Activated naive CD8-positive, alpha-beta T cell (primary cell): ENCODE measurements at regions not wholly inside any gene's neighbourhood (a gene's known extent, or its start where the extent isn't known, plus 50 kb on each side); places are given as distances from the start of the nearest gene placed in this dataset.
"Not testable (repeated sequence)": the region's sequence is repeated elsewhere in the genome, so short reads cannot be mapped to it uniquely, and the experiment has no call there.

Source experiments
- H3K27ac Mint-ChIP-seq: one replicate; pipeline ENCODE4 v1.8.0; 2021; ENCODE audit warnings: mixed read lengths
- H3K27me3 Mint-ChIP-seq: one replicate; pipeline ENCODE4 v1.8.0; 2021; ENCODE audit warnings: mixed read lengths
- H3K36me3 Mint-ChIP-seq: one replicate; pipeline ENCODE4 v1.8.0; 2021; ENCODE audit warnings: mixed read lengths
- H3K4me1 Mint-ChIP-seq: one replicate; pipeline ENCODE4 v1.8.0; 2021; ENCODE audit warnings: low read depth, mixed read lengths
- H3K4me3 Mint-ChIP-seq: one replicate; pipeline ENCODE4 v1.8.0; 2021; ENCODE audit warnings: mild to moderate bottlenecking, mixed read lengths
- H3K9me3 Mint-ChIP-seq: one replicate; pipeline ENCODE4 v1.8.0; 2021; ENCODE audit warnings: low read depth, mixed read lengths

GRCh38 chr6:167667204-167668018 is 159.3 kb upstream of the AFDN start:
- no peaks in the 10 kb centered on the region for H3K36me3 Mint-ChIP-seq
- H3K27ac Mint-ChIP-seq: no peak overlapping the region
- no peaks in the 10 kb centered on the region for H3K4me1 Mint-ChIP-seq
- H3K27me3 Mint-ChIP-seq: peaks cover 2% of the 10 kb centered on the region
- no peak overlapping the region for H3K4me3 Mint-ChIP-seq
- peaks cover 1% of the 10 kb centered on the region for H3K9me3 Mint-ChIP-seq

DNA sequence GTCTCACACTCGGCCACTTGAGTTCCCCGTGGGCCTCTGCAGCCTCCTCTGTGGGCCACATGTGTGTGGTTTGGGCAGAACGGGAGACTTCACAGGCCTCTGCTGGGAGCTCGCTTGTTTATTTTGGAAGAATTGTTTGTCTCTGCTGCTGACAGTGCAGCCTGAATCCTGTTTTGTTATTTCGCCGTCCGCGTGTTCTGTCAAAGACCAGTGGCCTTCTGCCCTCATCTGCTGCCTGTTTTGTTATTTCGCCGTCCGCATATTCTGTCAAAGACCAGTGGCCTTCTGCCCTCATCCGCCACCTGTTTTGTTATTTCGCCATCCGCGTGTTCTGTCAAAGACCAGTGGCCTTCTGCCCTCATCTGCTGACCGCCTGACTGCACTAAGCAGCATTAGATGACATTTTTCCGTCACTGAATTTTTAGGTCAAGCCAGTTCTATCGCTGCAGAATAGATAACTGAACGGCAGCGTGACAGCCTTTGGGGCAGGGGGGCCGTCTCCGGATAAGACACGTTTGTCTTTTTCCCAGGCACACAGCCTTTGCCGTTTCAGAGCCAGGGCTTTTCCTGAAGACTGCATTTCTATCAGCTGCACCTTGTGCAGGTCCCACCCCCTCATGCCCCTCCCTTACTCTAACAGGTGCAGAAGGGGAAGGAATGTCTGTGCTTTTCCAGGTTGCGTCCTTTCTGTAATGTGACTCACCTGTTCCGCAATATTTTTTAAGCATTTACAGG is 158.5 kb upstream of the AFDN start:
- H3K4me1 Mint-ChIP-seq: no peaks in the 10 kb centered on the region
- no peak overlapping the region for H3K27ac Mint-ChIP-seq
- H3K27me3 Mint-ChIP-seq: peaks cover 2% of the 10 kb centered on the region
- H3K36me3 Mint-ChIP-seq: no peaks in the 10 kb centered on the region
- H3K9me3 Mint-ChIP-seq: peaks cover 4% of the 10 kb centered on the region
- H3K4me3 Mint-ChIP-seq: no peak overlapping the region

DNA sequence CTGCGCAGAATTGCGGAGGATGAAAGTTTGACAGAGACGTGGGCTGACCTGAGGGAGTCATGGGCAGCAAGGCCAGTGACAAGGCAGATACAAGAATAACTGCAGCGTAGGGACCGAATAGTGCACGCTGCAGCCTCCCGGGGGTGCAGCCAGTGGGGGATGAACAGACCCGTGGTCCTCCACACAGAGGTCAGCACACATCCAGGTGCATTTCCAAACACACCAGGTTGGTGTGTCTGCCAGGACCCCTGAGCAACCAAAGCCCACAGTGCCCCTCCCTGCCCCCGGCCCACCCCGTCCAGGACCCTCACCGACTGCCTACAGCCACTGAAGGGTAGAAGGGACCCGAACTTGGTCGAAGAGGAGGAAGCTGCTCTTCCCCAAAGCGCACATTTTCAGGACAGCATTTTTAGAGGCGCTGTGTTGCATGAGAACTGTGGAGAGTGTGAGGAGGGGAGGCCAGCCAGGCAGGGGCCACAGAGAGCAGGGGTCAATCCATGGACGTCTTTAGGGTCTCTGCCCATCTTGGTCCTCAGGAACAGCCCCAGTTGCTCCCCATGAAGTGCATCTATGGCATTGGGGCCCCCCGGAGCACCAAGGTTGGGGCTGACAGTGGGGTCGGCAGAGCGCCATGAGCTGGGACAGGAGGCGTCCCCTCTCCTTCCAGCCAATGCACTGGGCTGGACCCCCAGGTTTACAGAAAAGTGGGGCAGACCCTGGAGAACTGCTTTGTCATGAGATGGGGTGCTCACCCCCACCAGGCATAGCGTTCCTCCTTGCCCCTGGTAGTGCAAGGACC is 157.8 kb upstream of the AFDN start:
- H3K27me3 Mint-ChIP-seq: peaks cover 2% of the 10 kb centered on the region
- H3K9me3 Mint-ChIP-seq: peaks cover 4% of the 10 kb centered on the region
- H3K27ac Mint-ChIP-seq: no peak overlapping the region
- no peaks in the 10 kb centered on the region for H3K36me3 Mint-ChIP-seq
- no peaks in the 10 kb centered on the region for H3K4me1 Mint-ChIP-seq
- no peak overlapping the region for H3K4me3 Mint-ChIP-seq

- Mint-ChIP-seq H3K9me3 (peaks cover 4% of the 10 kb centered on the region), H3K27ac (no peak overlapping the region), H3K36me3 (no peaks in the 10 kb centered on the region), H3K4me1 (no peaks in the 10 kb centered on the region), H3K4me3 (no peak overlapping the region), H3K27me3 (peaks cover 2% of the 10 kb centered on the region)
Observed at GRCh38 chr6:167669553-167669849, 157.2 kb upstream of the AFDN start.

- H3K4me1 Mint-ChIP-seq: no peaks in the 10 kb centered on the region
- no peak overlapping the region for H3K4me3 Mint-ChIP-seq
- no peak overlapping the region for H3K27ac Mint-ChIP-seq
- H3K9me3 Mint-ChIP-seq: peaks cover 4% of the 10 kb centered on the region
- peaks cover 3% of the 10 kb centered on the region for H3K27me3 Mint-ChIP-seq
- no peaks in the 10 kb centered on the region for H3K36me3 Mint-ChIP-seq
Observed at GRCh38 chr6:167669870-167670802, 156.6 kb upstream of the AFDN start.

GRCh38 chr6:167670938-167671338 is 155.8 kb upstream of the AFDN start:
- H3K27ac Mint-ChIP-seq: no peak overlapping the region
- H3K4me1 Mint-ChIP-seq: no peaks in the 10 kb centered on the region
- H3K4me3 Mint-ChIP-seq: no peak overlapping the region
- peaks cover 4% of the 10 kb centered on the region for H3K9me3 Mint-ChIP-seq
- no peaks in the 10 kb centered on the region for H3K36me3 Mint-ChIP-seq
- H3K27me3 Mint-ChIP-seq: peaks cover 5% of the 10 kb centered on the region

DNA sequence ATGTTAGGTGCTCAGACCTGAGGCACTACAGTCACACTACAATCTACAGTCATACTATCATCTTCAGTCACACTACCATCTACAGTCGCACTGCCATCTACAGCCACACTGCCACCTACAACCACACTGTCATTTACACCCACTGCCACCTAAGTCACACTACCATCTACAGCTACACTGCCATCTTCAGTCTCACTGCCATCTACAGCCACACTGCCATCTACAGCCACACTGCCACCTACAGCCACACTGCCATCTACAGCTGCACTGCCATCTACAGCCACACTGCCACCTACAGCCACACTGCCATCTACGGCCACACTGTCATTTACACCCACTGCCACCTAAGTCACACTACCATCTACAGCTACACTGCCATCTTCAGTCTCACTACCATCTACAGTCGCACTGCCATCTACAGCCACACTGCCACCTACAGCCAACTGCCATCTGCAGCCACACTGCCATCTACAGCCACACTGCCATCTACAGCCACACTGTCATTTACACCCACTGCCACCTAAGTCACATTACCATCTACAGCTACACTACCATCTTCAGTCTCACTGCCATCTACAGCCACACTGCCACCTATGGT is 155.2 kb upstream of the AFDN start:
- H3K4me1 Mint-ChIP-seq, H3K36me3 Mint-ChIP-seq, H3K4me3 Mint-ChIP-seq, H3K9me3 Mint-ChIP-seq, H3K27ac Mint-ChIP-seq, H3K27me3 Mint-ChIP-seq: not testable (repeated sequence)

GRCh38 chr6:167671977-167672687 is 154.6 kb upstream of the AFDN start:
- H3K9me3 Mint-ChIP-seq: peaks cover 4% of the 10 kb centered on the region
- H3K36me3 Mint-ChIP-seq: no peaks in the 10 kb centered on the region
- H3K4me3 Mint-ChIP-seq: no peak overlapping the region
- no peak overlapping the region for H3K27ac Mint-ChIP-seq
- H3K4me1 Mint-ChIP-seq: no peaks in the 10 kb centered on the region
- H3K27me3 Mint-ChIP-seq: peaks cover 11% of the 10 kb centered on the region

DNA sequence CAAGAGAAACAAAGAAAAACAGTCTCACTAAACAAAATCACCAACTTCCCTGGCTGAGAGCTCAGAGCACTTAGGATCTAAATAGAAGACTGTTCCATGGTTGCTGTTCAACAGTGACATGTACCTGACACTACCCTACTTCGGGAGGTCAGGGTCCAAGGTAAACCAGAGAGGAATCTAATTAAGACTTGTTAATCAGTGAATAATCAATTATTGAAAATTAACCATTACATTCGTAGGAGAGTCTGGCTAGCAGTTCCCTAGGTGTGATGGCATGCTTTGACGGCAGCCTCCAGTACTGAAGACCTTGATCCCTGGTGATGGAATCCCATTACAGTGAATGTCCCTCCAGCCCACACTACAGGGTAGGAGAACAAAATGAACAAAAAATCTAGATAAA is 154.0 kb upstream of the AFDN start:
- H3K27me3 Mint-ChIP-seq: peaks cover 12% of the 10 kb centered on the region
- H3K9me3 Mint-ChIP-seq: peaks cover 4% of the 10 kb centered on the region
- no peaks in the 10 kb centered on the region for H3K36me3 Mint-ChIP-seq
- no peak overlapping the region for H3K27ac Mint-ChIP-seq
- H3K4me3 Mint-ChIP-seq: no peak overlapping the region
- no peaks in the 10 kb centered on the region for H3K4me1 Mint-ChIP-seq

GRCh38 chr6:167673946-167674345 is 152.8 kb upstream of the AFDN start:
- Mint-ChIP-seq H3K27ac (no peak overlapping the region), H3K4me1 (no peaks in the 10 kb centered on the region), H3K27me3 (peaks cover 14% of the 10 kb centered on the region), H3K4me3 (no peak overlapping the region), H3K9me3 (peaks cover 4% of the 10 kb centered on the region), H3K36me3 (no peaks in the 10 kb centered on the region)

- peaks cover 16% of the 10 kb centered on the region for H3K27me3 Mint-ChIP-seq
- no peaks in the 10 kb centered on the region for H3K36me3 Mint-ChIP-seq
- peaks cover 4% of the 10 kb centered on the region for H3K9me3 Mint-ChIP-seq
- no peak overlapping the region for H3K27ac Mint-ChIP-seq
- no peaks in the 10 kb centered on the region for H3K4me1 Mint-ChIP-seq
- H3K4me3 Mint-ChIP-seq: no peak overlapping the region
Observed at GRCh38 chr6:167674486-167674885, 152.2 kb upstream of the AFDN start.

DNA sequence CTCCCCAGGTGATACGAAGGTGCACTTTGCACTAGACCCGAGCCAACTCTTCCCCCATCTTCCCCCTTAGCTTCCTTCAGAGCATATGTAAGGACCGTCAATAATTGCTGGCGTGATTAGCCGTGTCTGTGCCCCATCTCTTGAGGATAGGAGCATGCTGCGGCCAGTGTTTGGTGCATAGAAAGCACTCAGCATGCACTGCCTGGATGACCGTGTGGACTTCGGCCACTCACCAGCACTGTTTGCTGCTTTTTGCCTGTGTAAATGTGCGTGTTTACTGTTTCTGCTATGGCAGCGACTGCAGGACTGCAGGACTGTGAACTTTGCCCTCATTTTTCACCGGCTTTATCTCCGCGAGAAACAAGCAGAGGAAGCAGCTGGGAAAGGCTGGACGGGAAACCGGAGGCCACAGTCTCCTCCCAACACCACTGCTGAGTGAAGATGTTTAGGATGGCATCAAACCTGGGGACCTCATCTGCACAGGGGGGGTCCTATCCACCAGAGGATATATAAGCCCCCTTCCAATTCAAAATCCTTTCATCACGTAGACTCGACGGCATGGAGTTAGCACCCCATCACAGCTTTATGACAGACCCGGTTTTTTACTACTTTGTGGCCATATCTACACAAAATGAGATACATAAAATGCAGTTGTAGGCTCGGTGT is 150.6 kb upstream of the AFDN start:
- no peak overlapping the region for H3K4me3 Mint-ChIP-seq
- H3K36me3 Mint-ChIP-seq: no peaks in the 10 kb centered on the region
- H3K27me3 Mint-ChIP-seq: peaks cover 23% of the 10 kb centered on the region
- H3K4me1 Mint-ChIP-seq: no peaks in the 10 kb centered on the region
- H3K27ac Mint-ChIP-seq: no peak overlapping the region
- H3K9me3 Mint-ChIP-seq: peaks cover 4% of the 10 kb centered on the region

GRCh38 chr6:167676666-167677421 is 149.9 kb upstream of the AFDN start:
- no peaks in the 10 kb centered on the region for H3K4me1 Mint-ChIP-seq
- H3K4me3 Mint-ChIP-seq: no peak overlapping the region
- no peak overlapping the region for H3K27ac Mint-ChIP-seq
- no peaks in the 10 kb centered on the region for H3K36me3 Mint-ChIP-seq
- H3K9me3 Mint-ChIP-seq: peaks cover 4% of the 10 kb centered on the region
- H3K27me3 Mint-ChIP-seq: peaks cover 29% of the 10 kb centered on the region
